ENCODE measurements at regions not wholly inside any gene's neighbourhood (a gene's known extent, or its start where the extent isn't known, plus 50 kb on each side); places are given as distances from the start of the nearest gene placed in this dataset.

GRCh38 chr19:28884786-28885476 is 328.0 kb downstream of the UQCRFS1 start:
- H3K27me3 ChIP-seq (ENCODE audit: control insufficient read depth, insufficient read depth, low read length), result no peaks in the 10 kb centered on the region
- H3K9me3 ChIP-seq (ENCODE audit: control insufficient read depth in 2 of 2, low read length in 2 of 2), result no peaks in the 10 kb centered on the region
- no peaks in the 10 kb centered on the region for H3K4me1 ChIP-seq (ENCODE audit: control insufficient read depth, insufficient read depth, low read length, poor library complexity, severe bottlenecking)
- Mint-ChIP-seq H3K4me3 (no peak overlapping the region), H3K9me3 (peaks cover 0 to 5% (median 0%) of the 10 kb centered on the region in 7 donors), H3K27me3 (peaks cover 5% of the 10 kb centered on the region), H3K4me1 (no peaks in the 10 kb centered on the region), H3K36me3 (no peaks in the 10 kb centered on the region), H3K27ac (no peak overlapping the region)
- H3K4me3 ChIP-seq (ENCODE audit: low read depth, low read length), result no peak overlapping the region
- no peak for DNase-seq
- ATAC-seq (ENCODE audit: low read depth in 2 of 2), result no peak
- H3K36me3 ChIP-seq (ENCODE audit: control insufficient read depth, insufficient read depth, low read length), result no peaks in the 10 kb centered on the region
- no peak overlapping the region for H3K27ac ChIP-seq (ENCODE audit: insufficient read depth, low read length, poor library complexity, severe bottlenecking)

- Mint-ChIP-seq H3K4me3 (no peak overlapping the region), H3K27ac (no peak overlapping the region), H3K9me3 (peaks cover 0 to 3% (median 0%) of the 10 kb centered on the region in 7 donors), H3K36me3 (no peaks in the 10 kb centered on the region), H3K4me1 (no peaks in the 10 kb centered on the region), H3K27me3 (peaks cover 5% of the 10 kb centered on the region)
- no peaks in the 10 kb centered on the region for H3K27me3 ChIP-seq (ENCODE audit: control insufficient read depth, insufficient read depth, low read length)
- H3K4me1 ChIP-seq (ENCODE audit: control insufficient read depth, insufficient read depth, low read length, poor library complexity, severe bottlenecking), result no peaks in the 10 kb centered on the region
- no peak for ATAC-seq (ENCODE audit: low read depth in 2 of 2)
- H3K4me3 ChIP-seq (ENCODE audit: low read depth, low read length), result no peak overlapping the region
- no peaks in the 10 kb centered on the region for H3K9me3 ChIP-seq (ENCODE audit: control insufficient read depth in 2 of 2, low read length in 2 of 2)
- H3K36me3 ChIP-seq (ENCODE audit: control insufficient read depth, insufficient read depth, low read length), result no peaks in the 10 kb centered on the region
- no peak for DNase-seq
- no peak overlapping the region for H3K27ac ChIP-seq (ENCODE audit: insufficient read depth, low read length, poor library complexity, severe bottlenecking)
These were observed 329.7 kb downstream of the UQCRFS1 start for GRCh38 chr19:28883241-28883693.

GRCh38 chr19:28882818-28883217 is 330.1 kb downstream of the UQCRFS1 start:
- Mint-ChIP-seq H3K9me3 (peaks cover 0 to 3% (median 0%) of the 10 kb centered on the region in 7 donors), H3K4me1 (no peaks in the 10 kb centered on the region), H3K27ac (no peak overlapping the region), H3K4me3 (no peak overlapping the region), H3K27me3 (peaks cover 5% of the 10 kb centered on the region), H3K36me3 (no peaks in the 10 kb centered on the region)
- Histone ChIP-seq H3K27me3 (ENCODE audit: control insufficient read depth, insufficient read depth, low read length) (no peaks in the 10 kb centered on the region), H3K4me3 (ENCODE audit: low read depth, low read length) (no peak overlapping the region), H3K27ac (ENCODE audit: insufficient read depth, low read length, poor library complexity, severe bottlenecking) (no peak overlapping the region), H3K4me1 (ENCODE audit: control insufficient read depth, insufficient read depth, low read length, poor library complexity, severe bottlenecking) (no peaks in the 10 kb centered on the region), H3K36me3 (ENCODE audit: control insufficient read depth, insufficient read depth, low read length) (no peaks in the 10 kb centered on the region), H3K9me3 (ENCODE audit: control insufficient read depth in 2 of 2, low read length in 2 of 2) (no peaks in the 10 kb centered on the region)
- DNase-seq (no peak), ATAC-seq (ENCODE audit: low read depth in 2 of 2) (no peak)

DNA sequence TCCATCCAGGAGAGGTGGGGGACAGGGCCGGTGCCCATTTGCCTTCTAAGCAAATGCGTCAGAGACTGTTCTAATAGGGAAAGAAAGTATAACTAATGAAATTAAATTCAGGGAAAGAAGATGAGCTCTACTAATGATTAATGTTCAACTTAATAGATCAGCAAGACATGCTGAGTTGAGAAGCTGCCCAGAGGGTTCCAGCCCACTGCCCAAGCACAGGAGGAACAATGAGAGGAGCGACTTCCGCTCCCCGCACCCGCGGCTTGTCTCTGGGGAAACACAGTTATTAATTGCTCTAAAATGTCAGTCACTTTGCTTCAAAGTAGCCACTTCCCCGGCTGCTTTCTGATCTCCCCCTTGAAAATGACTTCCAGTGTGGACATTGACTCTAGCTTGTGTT is 331.3 kb downstream of the UQCRFS1 start:
- ATAC-seq (ENCODE audit: low read depth in 2 of 2), result no peak
- no peaks in the 10 kb centered on the region for H3K9me3 ChIP-seq (ENCODE audit: control insufficient read depth in 2 of 2, low read length in 2 of 2)
- H3K27me3 ChIP-seq (ENCODE audit: control insufficient read depth, insufficient read depth, low read length), result no peaks in the 10 kb centered on the region
- H3K27ac Mint-ChIP-seq, result no peak overlapping the region
- no peaks in the 10 kb centered on the region for H3K4me1 Mint-ChIP-seq
- no peaks in the 10 kb centered on the region for H3K4me1 ChIP-seq (ENCODE audit: control insufficient read depth, insufficient read depth, low read length, poor library complexity, severe bottlenecking)
- no peak overlapping the region for H3K4me3 ChIP-seq (ENCODE audit: low read depth, low read length)
- H3K36me3 Mint-ChIP-seq, result no peaks in the 10 kb centered on the region
- no peaks in the 10 kb centered on the region for H3K36me3 ChIP-seq (ENCODE audit: control insufficient read depth, insufficient read depth, low read length)
- no peak overlapping the region for H3K4me3 Mint-ChIP-seq
- H3K27me3 Mint-ChIP-seq, result peaks cover 5% of the 10 kb centered on the region
- no peak for DNase-seq
- peaks cover 0 to 3% (median 0%) of the 10 kb centered on the region in 7 donors for H3K9me3 Mint-ChIP-seq
- H3K27ac ChIP-seq (ENCODE audit: insufficient read depth, low read length, poor library complexity, severe bottlenecking), result no peak overlapping the region

- H3K27me3 Mint-ChIP-seq, result peaks cover 5% of the 10 kb centered on the region
- DNase-seq (no peak), ATAC-seq (ENCODE audit: low read depth in 2 of 2) (no peak)
- H3K4me3 ChIP-seq (ENCODE audit: low read depth, low read length), result no peak overlapping the region
- H3K36me3 Mint-ChIP-seq, result no peaks in the 10 kb centered on the region
- peaks cover 0 to 3% (median 0%) of the 10 kb centered on the region in 7 donors for H3K9me3 Mint-ChIP-seq
- no peak overlapping the region for H3K27ac ChIP-seq (ENCODE audit: insufficient read depth, low read length, poor library complexity, severe bottlenecking)
- no peak overlapping the region for H3K27ac Mint-ChIP-seq
- no peaks in the 10 kb centered on the region for H3K4me1 Mint-ChIP-seq
- H3K9me3 ChIP-seq (ENCODE audit: control insufficient read depth in 2 of 2, low read length in 2 of 2), result no peaks in the 10 kb centered on the region
- no peaks in the 10 kb centered on the region for H3K4me1 ChIP-seq (ENCODE audit: control insufficient read depth, insufficient read depth, low read length, poor library complexity, severe bottlenecking)
- H3K4me3 Mint-ChIP-seq, result no peak overlapping the region
- H3K27me3 ChIP-seq (ENCODE audit: control insufficient read depth, insufficient read depth, low read length), result no peaks in the 10 kb centered on the region
- no peaks in the 10 kb centered on the region for H3K36me3 ChIP-seq (ENCODE audit: control insufficient read depth, insufficient read depth, low read length)
These were observed 332.1 kb downstream of the UQCRFS1 start for GRCh38 chr19:28880735-28881401.

- ATAC-seq (ENCODE audit: low read depth in 2 of 2), result no peak
- H3K4me1 Mint-ChIP-seq, result no peaks in the 10 kb centered on the region
These were observed 333.9 kb downstream of the UQCRFS1 start for GRCh38 chr19:28878862-28879566.

DNA sequence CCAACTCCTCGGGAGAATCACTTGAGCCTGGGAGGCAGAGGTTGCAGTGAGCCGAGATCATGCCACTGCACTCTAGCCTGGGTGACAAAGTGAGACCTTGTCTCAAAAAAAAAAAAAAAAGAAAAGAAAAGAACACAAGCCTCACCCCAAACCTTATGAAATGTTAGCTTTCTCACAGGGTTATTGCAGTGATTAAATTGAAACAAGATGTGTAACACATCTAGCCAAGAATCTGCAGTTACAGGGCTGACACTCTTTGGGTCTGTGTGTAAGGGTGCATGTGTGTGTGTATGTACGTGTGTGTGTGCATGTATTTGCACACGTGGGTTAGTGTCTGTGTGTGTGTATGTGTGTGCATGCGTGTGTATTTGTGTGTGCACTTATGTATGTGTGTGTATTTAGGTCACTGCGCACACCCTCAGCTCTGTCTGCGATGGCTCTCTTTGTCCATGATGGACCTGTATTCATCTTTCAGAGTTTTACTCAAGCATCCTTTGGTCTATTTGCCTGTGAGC is 336.3 kb downstream of the UQCRFS1 start:
- Mint-ChIP-seq H3K27me3 (no peaks in the 10 kb centered on the region), H3K27ac (no peak overlapping the region), H3K4me1 (no peaks in the 10 kb centered on the region), H3K4me3 (no peak overlapping the region), H3K9me3 (peaks cover 0 to 2% (median 0%) of the 10 kb centered on the region in 7 donors), H3K36me3 (no peaks in the 10 kb centered on the region)
- no peaks in the 10 kb centered on the region for H3K27me3 ChIP-seq (ENCODE audit: control insufficient read depth, insufficient read depth, low read length)
- no peak overlapping the region for H3K4me3 ChIP-seq (ENCODE audit: low read depth, low read length)
- ATAC-seq (ENCODE audit: low read depth in 2 of 2), result no peak
- no peaks in the 10 kb centered on the region for H3K9me3 ChIP-seq (ENCODE audit: control insufficient read depth in 2 of 2, low read length in 2 of 2)
- no peaks in the 10 kb centered on the region for H3K36me3 ChIP-seq (ENCODE audit: control insufficient read depth, insufficient read depth, low read length)
- no peak for DNase-seq
- H3K4me1 ChIP-seq (ENCODE audit: control insufficient read depth, insufficient read depth, low read length, poor library complexity, severe bottlenecking), result no peaks in the 10 kb centered on the region
- H3K27ac ChIP-seq (ENCODE audit: insufficient read depth, low read length, poor library complexity, severe bottlenecking), result no peak overlapping the region

More at GRCh38 chr19:28878862-28879566, 333.9 kb downstream of the UQCRFS1 start:
- Mint-ChIP-seq H3K9me3 (peaks cover 0 to 2% (median 0%) of the 10 kb centered on the region in 7 donors), H3K4me3 (no peak overlapping the region), H3K27me3 (no peaks in the 10 kb centered on the region), H3K27ac (no peak overlapping the region), H3K36me3 (no peaks in the 10 kb centered on the region)
- Histone ChIP-seq H3K36me3 (ENCODE audit: control insufficient read depth, insufficient read depth, low read length) (no peaks in the 10 kb centered on the region), H3K9me3 (ENCODE audit: control insufficient read depth in 2 of 2, low read length in 2 of 2) (no peaks in the 10 kb centered on the region), H3K4me1 (ENCODE audit: control insufficient read depth, insufficient read depth, low read length, poor library complexity, severe bottlenecking) (no peaks in the 10 kb centered on the region), H3K27ac (ENCODE audit: insufficient read depth, low read length, poor library complexity, severe bottlenecking) (no peak overlapping the region), H3K4me3 (ENCODE audit: low read depth, low read length) (no peak overlapping the region), H3K27me3 (ENCODE audit: control insufficient read depth, insufficient read depth, low read length) (no peaks in the 10 kb centered on the region)
- peak; percentile 6 to 59 (median 7) for DNase-seq

All from CD4-positive, CD25-positive, alpha-beta regulatory T cell (primary cell).